ENCODE measurements at regions not wholly inside any gene's neighbourhood (a gene's known extent, or its start where the extent isn't known, plus 50 kb on each side); places are given as distances from the start of the nearest gene placed in this dataset.

GRCh38 chr15:72948662-72949061 lies 103.6 kb upstream of the NEO1 start:
- TF ChIP-seq, protein P1, sequence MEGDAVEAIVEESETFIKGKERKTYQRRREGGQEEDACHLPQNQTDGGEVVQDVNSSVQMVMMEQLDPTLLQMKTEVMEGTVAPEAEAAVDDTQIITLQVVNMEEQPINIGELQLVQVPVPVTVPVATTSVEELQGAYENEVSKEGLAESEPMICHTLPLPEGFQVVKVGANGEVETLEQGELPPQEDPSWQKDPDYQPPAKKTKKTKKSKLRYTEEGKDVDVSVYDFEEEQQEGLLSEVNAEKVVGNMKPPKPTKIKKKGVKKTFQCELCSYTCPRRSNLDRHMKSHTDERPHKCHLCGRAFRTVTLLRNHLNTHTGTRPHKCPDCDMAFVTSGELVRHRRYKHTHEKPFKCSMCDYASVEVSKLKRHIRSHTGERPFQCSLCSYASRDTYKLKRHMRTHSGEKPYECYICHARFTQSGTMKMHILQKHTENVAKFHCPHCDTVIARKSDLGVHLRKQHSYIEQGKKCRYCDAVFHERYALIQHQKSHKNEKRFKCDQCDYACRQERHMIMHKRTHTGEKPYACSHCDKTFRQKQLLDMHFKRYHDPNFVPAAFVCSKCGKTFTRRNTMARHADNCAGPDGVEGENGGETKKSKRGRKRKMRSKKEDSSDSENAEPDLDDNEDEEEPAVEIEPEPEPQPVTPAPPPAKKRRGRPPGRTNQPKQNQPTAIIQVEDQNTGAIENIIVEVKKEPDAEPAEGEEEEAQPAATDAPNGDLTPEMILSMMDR (conservative IDR thresholded peaks at IDR 0.05; ENCODE audit: low read depth, low read length): no peak
- no peak for TF ChIP-seq EZH2 (IDR thresholded peaks at IDR 0.05; ENCODE audit: borderline replicate concordance, low read depth, low read length, poor library complexity, severe bottlenecking)
